ENCODE measurements at regions not wholly inside any gene's neighbourhood (a gene's known extent, or its start where the extent isn't known, plus 50 kb on each side); places are given as distances from the start of the nearest gene placed in this dataset.

GRCh38 chr10:10368951-10369576 lies 648.6 kb upstream of the CELF2 start:
- TF ChIP-seq CTCF (conservative IDR thresholded peaks at IDR 0.05 in 1 of 2, IDR thresholded peaks at IDR 0.05 in 1 of 2; ENCODE audit: extremely low read depth in 1 of 2, insufficient read depth in 1 of 2, low read depth in 1 of 2, low read length in 2 of 2) (no peak), EZH2 (IDR thresholded peaks at IDR 0.05; ENCODE audit: borderline replicate concordance, low read length) (no peak)

Data from mammary epithelial cell (primary cell).